ENCODE measurements at regions not wholly inside any gene's neighbourhood (a gene's known extent, or its start where the extent isn't known, plus 50 kb on each side); places are given as distances from the start of the nearest gene placed in this dataset.

GRCh38 chr4:126061655-126062054 lies 746.9 kb downstream of the FAT4 start:
- DNase-seq, result no peak

GRCh38 chr4:126065016-126065415 lies 750.3 kb downstream of the FAT4 start:
- no peak for DNase-seq

GRCh38 chr4:126071346-126072333 lies 756.9 kb downstream of the FAT4 start:
- DNase-seq, result no peak

- DNase-seq, result no peak
Observed at GRCh38 chr4:126081336-126081735, 766.6 kb downstream of the FAT4 start.

- DNase-seq, result no peak
Observed at GRCh38 chr4:126086041-126086440, 771.3 kb downstream of the FAT4 start.

GRCh38 chr4:126087101-126087500 lies 772.3 kb downstream of the FAT4 start:
- DNase-seq, result no peak

GRCh38 chr4:126097155-126097799 lies 782.5 kb downstream of the FAT4 start:
- no peak for DNase-seq

GRCh38 chr4:126106658-126107057 lies 791.9 kb downstream of the FAT4 start:
- DNase-seq, result no peak

- DNase-seq, result no peak
Observed at GRCh38 chr4:126109836-126110235, 795.1 kb downstream of the FAT4 start.

GRCh38 chr4:126113058-126113457 lies 798.3 kb downstream of the FAT4 start:
- no peak for DNase-seq

GRCh38 chr4:126123611-126124325 lies 809.0 kb downstream of the FAT4 start:
- DNase-seq, result no peak

GRCh38 chr4:126124818-126125217 lies 810.1 kb downstream of the FAT4 start:
- DNase-seq, result no peak

- DNase-seq, result no peak
Observed at GRCh38 chr4:126130215-126130614, 815.5 kb downstream of the FAT4 start.

- DNase-seq, result no peak
Observed at GRCh38 chr4:126136922-126137781, 822.4 kb downstream of the FAT4 start.

GRCh38 chr4:126137782-126138170 lies 823.0 kb downstream of the FAT4 start:
- no peak for DNase-seq

- no peak for DNase-seq
Observed at GRCh38 chr4:126144543-126145237, 829.9 kb downstream of the FAT4 start.

- no peak for DNase-seq
Observed at GRCh38 chr4:126168484-126168883, 853.7 kb downstream of the FAT4 start.

- no peak for DNase-seq
Observed at GRCh38 chr4:126172126-126172525, 857.4 kb downstream of the FAT4 start.

GRCh38 chr4:126174627-126175026 lies 859.9 kb downstream of the FAT4 start:
- no peak for DNase-seq

- DNase-seq, result no peak
Observed at GRCh38 chr4:126180642-126181041, 865.9 kb downstream of the FAT4 start.

GRCh38 chr4:126182336-126182735 lies 867.6 kb downstream of the FAT4 start:
- DNase-seq, result no peak

- no peak for DNase-seq
Observed at GRCh38 chr4:126182786-126183185, 868.0 kb downstream of the FAT4 start.
